Brain microvascular endothelial cell (primary cell): ENCODE measurements at regions not wholly inside any gene's neighbourhood (a gene's known extent, or its start where the extent isn't known, plus 50 kb on each side); places are given as distances from the start of the nearest gene placed in this dataset.

Source experiments
- DNase-seq: peaks from one replicate; pipeline ENCODE4 v3.0.0-alpha.2; 2020
- H3K27ac ChIP-seq: fragments of 250-450 bp; sonication (Bioruptor Pico); 2 replicates; pipeline ENCODE4 v1.5.1; 2020; ENCODE audit warnings: mild to moderate bottlenecking, moderate library complexity
- H3K27me3 ChIP-seq: fragments of 250-450 bp; sonication (Bioruptor Pico); replicated peaks from 2 replicates; pipeline ENCODE4 v1.5.1; 2020; ENCODE audit warnings: mild to moderate bottlenecking
- H3K36me3 ChIP-seq: fragments of 250-450 bp; sonication (Bioruptor Pico); replicated peaks from 2 replicates; pipeline ENCODE4 v1.5.1; 2020; ENCODE audit warnings: mild to moderate bottlenecking
- H3K4me3 ChIP-seq: 2 replicates; pipeline ENCODE4 v1.5.1; 2011; ENCODE audit warnings: low read depth, mild to moderate bottlenecking, control low read depth, low read length, moderate library complexity
- in situ Hi-C: cut with HindIII; loops from 2 replicates; pipeline ENCODE4 v1.10.0; 2017; ENCODE audit warnings: low sequenced_read_pairs, low pct_ligation_motif_present
- TF ChIP-seq, protein P1 (sequence below): IDR thresholded peaks from 2 replicates; pipeline ENCODE4 v1.5.1; 2011; ENCODE audit warnings: low read depth, mild to moderate bottlenecking, moderate library complexity, low read length, control low read depth, inconsistent platforms; ENCODE audit errors: missing control alignments

DNA sequence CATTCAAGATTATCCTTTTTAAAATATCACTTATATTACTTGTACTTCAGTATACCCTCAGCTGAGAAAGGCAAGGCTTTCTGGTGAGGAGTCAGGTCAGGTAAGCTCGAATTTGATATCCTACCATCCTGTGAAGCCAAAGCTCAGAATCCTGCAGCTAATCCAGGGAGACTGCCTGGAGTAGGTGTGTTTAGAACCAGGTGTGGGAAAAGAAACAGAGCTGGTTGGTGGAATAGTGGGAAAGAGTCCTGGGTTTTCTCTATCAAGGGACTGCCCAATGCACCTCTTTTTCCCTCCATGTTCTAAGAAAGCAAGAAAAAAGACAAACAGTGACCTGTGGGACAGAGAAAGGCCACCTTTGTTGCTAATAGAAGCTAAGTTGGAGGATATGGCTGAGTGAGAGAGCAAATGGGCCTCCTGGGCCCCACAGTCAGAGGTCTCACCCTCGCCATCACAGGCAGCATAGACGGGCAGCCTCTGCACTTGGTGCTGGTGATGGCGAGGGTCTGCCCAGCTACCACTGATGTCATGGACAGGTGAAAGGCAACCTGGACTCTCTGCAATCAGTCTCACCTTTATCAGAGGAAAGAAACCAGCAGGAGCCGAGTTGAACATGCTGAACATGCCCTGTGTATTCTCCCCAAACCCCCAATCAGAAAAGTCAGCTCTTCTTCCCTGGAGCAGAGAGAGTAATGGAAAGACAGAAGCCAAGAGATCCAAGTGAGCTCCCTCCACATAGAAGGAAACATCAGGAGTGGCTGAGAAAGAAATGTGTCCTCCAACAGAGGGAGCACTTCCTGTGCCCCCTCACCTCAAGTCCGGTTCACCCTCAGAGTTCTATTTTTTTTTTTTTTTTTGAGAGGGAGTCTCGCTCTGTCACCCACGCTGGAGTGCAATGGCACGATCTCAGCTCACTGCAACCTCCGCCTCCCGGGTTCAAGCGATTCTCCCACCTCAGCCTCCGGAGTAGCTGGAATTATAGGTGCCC lies 491.3 kb downstream of the BUD13 start:
- H3K4me3 ChIP-seq, result no peak overlapping the region
- TF ChIP-seq, protein P1, sequence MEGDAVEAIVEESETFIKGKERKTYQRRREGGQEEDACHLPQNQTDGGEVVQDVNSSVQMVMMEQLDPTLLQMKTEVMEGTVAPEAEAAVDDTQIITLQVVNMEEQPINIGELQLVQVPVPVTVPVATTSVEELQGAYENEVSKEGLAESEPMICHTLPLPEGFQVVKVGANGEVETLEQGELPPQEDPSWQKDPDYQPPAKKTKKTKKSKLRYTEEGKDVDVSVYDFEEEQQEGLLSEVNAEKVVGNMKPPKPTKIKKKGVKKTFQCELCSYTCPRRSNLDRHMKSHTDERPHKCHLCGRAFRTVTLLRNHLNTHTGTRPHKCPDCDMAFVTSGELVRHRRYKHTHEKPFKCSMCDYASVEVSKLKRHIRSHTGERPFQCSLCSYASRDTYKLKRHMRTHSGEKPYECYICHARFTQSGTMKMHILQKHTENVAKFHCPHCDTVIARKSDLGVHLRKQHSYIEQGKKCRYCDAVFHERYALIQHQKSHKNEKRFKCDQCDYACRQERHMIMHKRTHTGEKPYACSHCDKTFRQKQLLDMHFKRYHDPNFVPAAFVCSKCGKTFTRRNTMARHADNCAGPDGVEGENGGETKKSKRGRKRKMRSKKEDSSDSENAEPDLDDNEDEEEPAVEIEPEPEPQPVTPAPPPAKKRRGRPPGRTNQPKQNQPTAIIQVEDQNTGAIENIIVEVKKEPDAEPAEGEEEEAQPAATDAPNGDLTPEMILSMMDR, result no peak
- in situ Hi-C loops, result no loop called here
- no peaks in the 10 kb centered on the region for H3K27me3 ChIP-seq
- no peak overlapping the region for H3K27ac ChIP-seq
- no peaks in the 10 kb centered on the region for H3K36me3 ChIP-seq
- no peak for DNase-seq

DNA sequence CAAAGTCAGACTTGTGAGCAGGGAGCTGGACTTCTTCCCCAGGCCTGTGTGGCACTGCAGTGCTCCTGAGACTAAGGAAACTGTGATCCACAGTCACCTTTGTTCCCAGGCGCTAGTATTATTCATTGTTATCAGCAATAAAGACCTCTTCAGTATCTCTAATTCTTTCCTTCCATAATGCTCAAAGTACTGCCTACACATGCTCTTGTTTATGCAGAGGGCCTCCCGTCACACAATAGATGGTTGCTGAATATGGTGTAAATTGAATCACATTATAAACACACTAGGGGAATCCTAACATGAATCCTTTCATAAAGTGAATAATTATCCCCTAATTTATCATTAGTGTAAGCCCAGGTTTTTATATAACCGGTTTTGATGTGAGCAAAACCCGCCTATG lies 493.3 kb downstream of the BUD13 start:
- no peak for DNase-seq
- Histone ChIP-seq H3K36me3 (no peaks in the 10 kb centered on the region), H3K4me3 (no peak overlapping the region), H3K27me3 (no peaks in the 10 kb centered on the region), H3K27ac (no peak overlapping the region)
- TF ChIP-seq, protein P1, result no peak
- in situ Hi-C loops, result no loop called here

DNA sequence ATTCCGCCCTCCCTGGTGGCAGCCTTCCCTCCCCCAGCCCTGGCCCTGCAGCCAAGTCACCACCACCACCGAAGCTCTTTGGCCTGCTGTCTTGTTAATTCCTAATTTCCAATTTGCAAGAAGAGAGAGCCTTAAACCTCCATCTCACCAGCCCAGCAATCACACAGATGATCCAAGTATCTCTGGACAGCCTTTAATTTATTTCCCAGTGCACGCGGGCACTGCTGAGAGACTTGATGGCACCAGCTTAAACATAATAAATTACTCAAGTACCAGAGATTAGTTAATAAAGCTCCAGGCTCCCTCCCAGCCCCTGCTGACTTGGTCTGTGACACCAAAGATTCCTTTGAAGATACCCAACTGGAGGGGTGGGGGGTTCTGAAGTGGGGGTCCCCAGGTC lies 494.7 kb downstream of the BUD13 start:
- Histone ChIP-seq H3K4me3 (no peak overlapping the region), H3K27ac (no peak overlapping the region), H3K36me3 (no peaks in the 10 kb centered on the region), H3K27me3 (no peaks in the 10 kb centered on the region)
- TF ChIP-seq, protein P1, result no peak
- DNase-seq, result no peak
- in situ Hi-C loops, result no loop called here

DNA sequence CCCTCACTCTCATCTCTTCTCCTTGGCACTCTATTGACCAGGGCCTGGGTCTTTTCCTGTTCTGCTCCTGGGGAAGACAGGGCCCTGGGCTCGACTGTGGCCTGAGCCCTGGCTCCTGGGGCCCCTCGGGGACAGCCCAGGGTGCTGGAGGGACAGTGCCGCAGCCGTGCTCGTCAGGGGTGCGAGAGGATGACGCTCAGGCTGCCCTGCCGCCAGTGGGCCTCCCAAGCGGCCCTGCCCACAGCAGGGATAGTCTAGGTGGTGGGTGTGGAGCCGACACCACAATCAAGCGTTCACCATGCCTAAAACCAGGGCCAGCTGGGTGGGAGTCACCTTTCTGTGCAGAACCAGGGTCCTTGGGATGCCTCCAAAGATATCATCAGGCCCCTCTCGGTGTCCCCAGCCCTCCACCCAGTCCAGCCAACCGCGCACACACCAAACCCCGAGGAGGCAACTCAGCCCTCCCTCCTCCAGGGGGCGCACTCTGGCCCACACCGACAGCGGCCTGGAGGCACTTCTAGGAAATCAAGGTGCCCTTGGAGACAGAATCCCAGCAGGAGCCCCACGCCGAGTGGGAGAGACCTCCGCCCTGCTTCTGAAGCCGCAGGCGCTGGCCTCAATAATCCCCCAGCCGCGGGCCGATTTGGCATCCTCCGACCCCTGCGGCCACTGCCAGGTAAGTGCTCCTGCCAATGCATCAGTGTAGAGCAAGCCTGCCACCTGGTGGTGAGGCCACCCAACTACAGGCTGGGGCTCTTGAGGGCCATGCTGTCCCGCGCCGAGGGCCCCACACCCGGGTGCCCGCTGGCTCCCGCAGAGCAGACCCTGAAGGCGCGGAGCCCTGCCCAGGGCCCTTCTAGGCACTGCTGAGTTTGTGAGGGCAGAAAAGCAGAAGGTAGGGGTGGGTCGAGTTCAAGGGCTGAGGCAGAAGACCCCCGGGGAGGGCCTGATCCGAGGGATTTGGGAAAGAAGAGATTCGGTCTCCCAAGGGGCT lies 496.4 kb downstream of the BUD13 start:
- TF ChIP-seq, protein P1, result peak; percentile 77
- no peaks in the 10 kb centered on the region for H3K27me3 ChIP-seq
- peak; percentile 18 for DNase-seq
- no peak overlapping the region for H3K27ac ChIP-seq
- H3K36me3 ChIP-seq, result no peaks in the 10 kb centered on the region
- in situ Hi-C loops, result no loop called here
- no peak overlapping the region for H3K4me3 ChIP-seq

DNA sequence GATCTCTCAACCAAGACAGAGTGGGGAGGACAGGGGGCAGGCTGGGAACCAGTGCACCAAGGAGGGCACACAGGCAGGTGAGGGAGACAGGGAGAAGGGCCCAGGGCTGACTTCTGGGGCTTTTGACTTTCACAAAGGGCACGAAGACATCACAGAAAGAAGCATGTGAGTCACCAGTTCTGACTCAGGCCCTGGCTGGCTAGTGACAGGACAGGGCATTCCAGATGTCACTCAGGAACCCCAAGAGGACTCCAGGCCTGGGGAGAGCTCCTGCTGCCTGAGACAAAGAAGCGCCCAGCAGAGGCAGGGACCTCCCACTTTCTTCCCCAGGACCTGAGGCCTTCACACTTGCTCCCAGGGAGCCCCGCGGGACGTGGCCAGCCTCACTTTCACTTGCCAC lies 497.2 kb downstream of the BUD13 start:
- Histone ChIP-seq H3K27ac (no peak overlapping the region), H3K27me3 (no peaks in the 10 kb centered on the region), H3K4me3 (no peak overlapping the region), H3K36me3 (no peaks in the 10 kb centered on the region)
- in situ Hi-C loops, result no loop called here
- DNase-seq, result no peak
- TF ChIP-seq, protein P1, result no peak
